BLaER1 treated with 17β-estradiol and CSF1 and Interleukin-3, amounts not matched to agents 10 nM and 100 nM (cell line): ENCODE measurements at regions not wholly inside any gene's neighbourhood (a gene's known extent, or its start where the extent isn't known, plus 50 kb on each side); places are given as distances from the start of the nearest gene placed in this dataset.
"Not testable (repeated sequence)": the region's sequence is repeated elsewhere in the genome, so short reads cannot be mapped to it uniquely, and the experiment has no call there.

Experiments
- H3K27ac ChIP-seq, 11 experiments: shearing (Covaris generic); formaldehyde crosslinking; 2 replicates each; pipeline ENCODE4 v1.8.1; 2022
- H3K27me3 ChIP-seq, 11 experiments: shearing (Covaris generic); formaldehyde crosslinking; 2 replicates each; pipeline ENCODE4 v1.8.1; 2022
- H3K36me3 ChIP-seq, 11 experiments: shearing (Covaris generic); formaldehyde crosslinking; 2 replicates each; pipeline ENCODE4 v1.8.1; 2022
- H3K4me1 ChIP-seq, 10 experiments: shearing (Covaris generic); formaldehyde crosslinking; 2 replicates each; pipeline ENCODE4 v1.8.1; 2022
- H3K4me2 ChIP-seq, 11 experiments: shearing (Covaris generic); formaldehyde crosslinking; 2 replicates each; pipeline ENCODE4 v1.8.1; 2022
- H3K4me3 ChIP-seq, 10 experiments: shearing (Covaris generic); formaldehyde crosslinking; 2 replicates each; pipeline ENCODE4 v1.8.1; 2022
- H3K9ac ChIP-seq, 11 experiments: shearing (Covaris generic); formaldehyde crosslinking; 2 replicates each; pipeline ENCODE4 v1.8.1; 2022
- H3K9me3 ChIP-seq, 11 experiments: shearing (Covaris generic); formaldehyde crosslinking; replicated peaks in 1 of 11; 2 replicates each; pipeline ENCODE4 v1.8.1; 2022
- H4K20me1 ChIP-seq, 11 experiments: shearing (Covaris generic); formaldehyde crosslinking; 2 replicates each; pipeline ENCODE4 v1.8.1; 2022
- Cebpa-rat ChIP-seq, 11 experiments: shearing (Covaris generic); IDR thresholded peaks; 2 replicates each; pipeline ENCODE4 v1.8.1; 2022

- no peak overlapping the region for H3K4me3 ChIP-seq
- H4K20me1 ChIP-seq: no peaks in the 10 kb centered on the region
- TF ChIP-seq Cebpa-rat (IDR thresholded peaks at IDR 0.05): no peak
- H3K9me3 ChIP-seq: no peaks in the 10 kb centered on the region
- no peaks in the 10 kb centered on the region for H3K27me3 ChIP-seq
- no peaks in the 10 kb centered on the region for H3K36me3 ChIP-seq
- no peak overlapping the region for H3K27ac ChIP-seq
- H3K4me1 ChIP-seq: no peaks in the 10 kb centered on the region
- H3K9ac ChIP-seq: no peak overlapping the region
- H3K4me2 ChIP-seq: no peak overlapping the region
These were observed 128.4 kb upstream of the CDH7 start for GRCh38 chr18:65622436-65622835.

DNA sequence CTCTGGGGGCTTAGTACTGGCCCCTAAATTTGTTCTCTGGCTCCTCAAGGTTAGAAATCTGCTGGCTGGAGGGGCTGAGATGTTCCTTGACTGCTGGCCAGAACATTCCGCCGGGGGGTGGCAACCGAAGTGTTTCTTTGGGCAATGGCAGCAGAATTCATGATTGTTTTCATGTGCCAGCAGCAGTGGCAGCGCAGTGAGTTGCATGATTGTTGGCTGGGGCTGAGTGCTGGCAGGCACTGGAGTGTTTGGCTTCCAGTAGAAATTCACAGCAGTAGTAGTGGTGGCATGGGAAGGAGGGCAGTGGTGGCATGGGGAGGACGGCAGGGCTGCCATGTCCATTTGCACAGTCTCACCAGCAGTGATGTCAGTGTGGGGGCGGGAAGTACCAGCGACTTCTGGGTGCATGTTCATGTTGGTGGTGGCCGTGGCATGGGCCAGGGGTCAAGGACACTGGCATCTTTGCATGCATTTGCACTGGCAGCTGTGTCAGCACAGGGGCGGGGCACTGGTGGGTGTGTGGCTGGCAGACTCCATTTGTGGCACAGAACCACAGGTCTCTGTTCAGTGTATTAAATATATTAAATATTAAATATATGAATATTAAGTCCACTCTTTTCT, 130.6 kb upstream of the CDH7 start:
- H3K4me2 ChIP-seq: no peak overlapping the region
- no peak for TF ChIP-seq Cebpa-rat (IDR thresholded peaks at IDR 0.05)
- H3K27ac ChIP-seq: no peak overlapping the region
- no peaks in the 10 kb centered on the region for H3K27me3 ChIP-seq
- H3K36me3 ChIP-seq: no peaks in the 10 kb centered on the region
- H4K20me1 ChIP-seq: no peaks in the 10 kb centered on the region
- H3K9me3 ChIP-seq: no peaks in the 10 kb centered on the region
- no peak overlapping the region for H3K4me3 ChIP-seq
- H3K4me1 ChIP-seq: no peaks in the 10 kb centered on the region
- H3K9ac ChIP-seq: no peak overlapping the region

- Histone ChIP-seq H3K4me2 (no peak overlapping the region), H3K36me3 (no peaks in the 10 kb centered on the region), H3K9ac (no peak overlapping the region), H3K4me3 (no peak overlapping the region), H3K27me3 (no peaks in the 10 kb centered on the region), H3K27ac (no peak overlapping the region), H4K20me1 (no peaks in the 10 kb centered on the region), H3K9me3 (peaks cover 0 to 4% (median 2%) of the 10 kb centered on the region in 11 experiments; a peak in 3 of 22 replicates), H3K4me1 (peaks cover 0 to 23% (median 8%) of the 10 kb centered on the region in 10 experiments; a peak in 8 of 20 replicates)
- no peak for TF ChIP-seq Cebpa-rat (IDR thresholded peaks at IDR 0.05)
These were observed 139.9 kb upstream of the CDH7 start for GRCh38 chr18:65610939-65611338.

- Histone ChIP-seq H3K27me3 (no peaks in the 10 kb centered on the region), H3K36me3 (no peaks in the 10 kb centered on the region), H3K9ac (no peak overlapping the region), H4K20me1 (no peaks in the 10 kb centered on the region), H3K4me3 (no peak overlapping the region), H3K27ac (no peak overlapping the region), H3K4me2 (no peak overlapping the region), H3K4me1 (peaks cover 0 to 23% (median 8%) of the 10 kb centered on the region in 10 experiments; a peak in 8 of 20 replicates), H3K9me3 (peaks cover 0 to 17% (median 8%) of the 10 kb centered on the region in 11 experiments; a peak in 12 of 22 replicates)
- TF ChIP-seq Cebpa-rat (IDR thresholded peaks at IDR 0.05): no peak
These were observed 142.3 kb upstream of the CDH7 start for GRCh38 chr18:65608471-65608870.

DNA sequence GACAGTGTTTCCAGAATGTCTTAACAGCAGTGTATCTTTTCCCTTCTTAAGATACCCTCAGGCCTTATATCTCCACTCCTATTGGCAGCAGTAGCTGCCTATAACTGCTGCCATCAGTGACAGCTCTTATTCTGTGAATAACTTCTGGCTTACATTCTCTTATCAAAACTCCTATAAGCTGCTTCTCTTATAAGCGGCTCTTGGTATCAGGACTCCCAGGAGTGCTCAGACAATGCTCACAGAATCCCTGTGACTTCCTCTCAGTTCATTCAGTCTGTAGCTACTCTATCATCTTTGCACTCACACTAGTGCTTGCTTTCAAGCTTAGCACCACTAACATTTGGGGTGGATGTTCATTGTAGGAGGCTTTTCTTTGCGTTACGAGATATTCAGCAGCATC, 143.7 kb upstream of the CDH7 start:
- Histone ChIP-seq H3K36me3 (no peaks in the 10 kb centered on the region), H3K9me3 (peaks cover 0 to 17% (median 8%) of the 10 kb centered on the region in 11 experiments; a peak in 12 of 22 replicates), H3K27ac (peak overlapping the region in 5 of 11 experiments; percentile 21 to 48 (median 36); a peak in 6 of 22 replicates), H3K27me3 (no peaks in the 10 kb centered on the region), H3K4me1 (peaks cover 0 to 23% (median 8%) of the 10 kb centered on the region in 10 experiments; a peak in 8 of 20 replicates), H4K20me1 (no peaks in the 10 kb centered on the region), H3K9ac (no peak overlapping the region), H3K4me3 (no peak overlapping the region), H3K4me2 (peak overlapping the region in 5 of 11 experiments; percentile 4 to 33 (median 13); a peak in 7 of 22 replicates)
- TF ChIP-seq Cebpa-rat (IDR thresholded peaks at IDR 0.05): no peak

- Histone ChIP-seq H3K9me3 (peaks cover 0 to 17% (median 8%) of the 10 kb centered on the region in 11 experiments; a peak in 12 of 22 replicates), H3K27ac (peak overlapping the region in 5 of 11 experiments; percentile 21 to 48 (median 36); a peak in 6 of 22 replicates), H3K4me2 (peak overlapping the region in 5 of 11 experiments; percentile 6 to 33 (median 21); a peak in 8 of 22 replicates), H3K9ac (no peak overlapping the region), H3K4me1 (peaks cover 0 to 23% (median 8%) of the 10 kb centered on the region in 10 experiments; a peak in 8 of 20 replicates), H4K20me1 (no peaks in the 10 kb centered on the region), H3K27me3 (no peaks in the 10 kb centered on the region), H3K36me3 (no peaks in the 10 kb centered on the region), H3K4me3 (no peak overlapping the region)
- TF ChIP-seq Cebpa-rat (IDR thresholded peaks at IDR 0.05): no peak
These were observed 144.2 kb upstream of the CDH7 start for GRCh38 chr18:65606551-65607130.

DNA sequence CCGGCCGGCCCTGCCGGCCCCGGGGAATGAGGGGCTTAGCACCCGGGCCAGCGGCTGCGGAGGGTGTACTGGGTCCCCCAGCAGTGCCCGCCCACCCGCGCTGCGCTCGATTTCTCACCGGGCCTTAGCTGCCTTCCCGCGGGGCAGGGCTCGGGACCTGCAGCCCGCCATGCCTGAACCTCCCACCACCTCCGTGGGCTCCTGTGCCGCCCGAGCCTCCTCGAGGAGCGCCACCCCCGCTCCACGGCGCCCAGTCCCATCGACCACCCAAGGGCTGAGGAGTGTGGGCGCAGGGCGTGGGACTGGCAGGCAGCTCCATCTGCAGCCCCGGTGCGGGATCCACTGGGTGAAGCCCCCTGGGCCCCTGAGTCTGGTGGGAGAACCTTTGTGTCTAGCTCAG, 145.5 kb upstream of the CDH7 start:
- not testable (repeated sequence) for H3K36me3 ChIP-seq, H3K4me3 ChIP-seq, H4K20me1 ChIP-seq, H3K9ac ChIP-seq, H3K27me3 ChIP-seq, H3K4me2 ChIP-seq, H3K27ac ChIP-seq
- Histone ChIP-seq H3K4me1 (peaks cover 0 to 23% (median 8%) of the 10 kb centered on the region in 10 experiments; a peak in 8 of 20 replicates), H3K9me3 (peaks cover 0 to 17% (median 8%) of the 10 kb centered on the region in 11 experiments; a peak in 12 of 22 replicates)

- H3K4me2 ChIP-seq: no peak overlapping the region
- H3K36me3 ChIP-seq: no peaks in the 10 kb centered on the region
- no peaks in the 10 kb centered on the region for H3K27me3 ChIP-seq
- H3K9ac ChIP-seq: no peak overlapping the region
- no peak overlapping the region for H3K4me3 ChIP-seq
- H3K27ac ChIP-seq: no peak overlapping the region
- H4K20me1 ChIP-seq: no peaks in the 10 kb centered on the region
- TF ChIP-seq Cebpa-rat (IDR thresholded peaks at IDR 0.05): no peak
- H3K9me3 ChIP-seq: peaks cover 0 to 17% (median 8%) of the 10 kb centered on the region in 11 experiments; a peak in 12 of 22 replicates
- H3K4me1 ChIP-seq: peaks cover 0 to 8% (median 4%) of the 10 kb centered on the region in 10 experiments; a peak in 6 of 20 replicates
These were observed 149.0 kb upstream of the CDH7 start for GRCh38 chr18:65601775-65602174.

DNA sequence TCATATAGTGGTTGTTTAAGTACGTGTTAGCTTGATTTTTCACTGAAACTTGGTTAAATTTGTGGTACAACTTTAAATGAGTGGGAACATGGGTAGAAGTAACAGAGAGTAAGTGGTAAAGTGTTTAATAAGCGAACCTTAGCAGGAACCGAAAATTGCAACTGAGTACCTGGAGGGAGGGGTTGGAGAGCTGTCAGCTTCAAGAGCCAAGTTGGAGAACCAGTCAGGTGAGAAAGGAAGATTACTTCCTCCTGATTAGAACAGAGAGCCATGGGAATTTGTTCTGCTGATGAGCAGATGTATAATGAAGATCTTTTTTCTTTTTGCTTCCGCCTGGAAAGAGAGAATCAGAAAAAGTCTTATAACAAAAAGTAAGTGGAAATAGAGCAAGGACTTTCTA, 158.4 kb upstream of the CDH7 start:
- TF ChIP-seq Cebpa-rat (IDR thresholded peaks at IDR 0.05): no peak

More for the DNA sequence above, 158.4 kb upstream of the CDH7 start:
- no peak overlapping the region for H3K4me2 ChIP-seq
- H4K20me1 ChIP-seq: no peaks in the 10 kb centered on the region
- H3K4me1 ChIP-seq: no peaks in the 10 kb centered on the region
- no peaks in the 10 kb centered on the region for H3K27me3 ChIP-seq
- no peaks in the 10 kb centered on the region for H3K36me3 ChIP-seq
- no peak overlapping the region for H3K27ac ChIP-seq
- no peaks in the 10 kb centered on the region for H3K9me3 ChIP-seq
- H3K4me3 ChIP-seq: no peak overlapping the region
- no peak overlapping the region for H3K9ac ChIP-seq
